ENCODE measurements at regions not wholly inside any gene's neighbourhood (a gene's known extent, or its start where the extent isn't known, plus 50 kb on each side); places are given as distances from the start of the nearest gene placed in this dataset.

- H3K27ac ChIP-seq (ENCODE audit: poor library complexity, severe bottlenecking): no peak overlapping the region
- ATAC-seq (ENCODE audit: low read depth) (no peak), DNase-seq (ENCODE audit: low spot score) (no peak)
- no peaks in the 10 kb centered on the region for H3K36me3 ChIP-seq (ENCODE audit: low read depth)
- H3K4me3 ChIP-seq (ENCODE audit: severe bottlenecking): no peak overlapping the region
- H3K27me3 ChIP-seq (ENCODE audit: insufficient read depth, poor library complexity, severe bottlenecking): no peaks in the 10 kb centered on the region
- no peaks in the 10 kb centered on the region for H3K9me3 ChIP-seq (ENCODE audit: severe bottlenecking)
- no peak for TF ChIP-seq CTCF (IDR thresholded peaks at IDR 0.05; ENCODE audit: poor library complexity, severe bottlenecking)
- no peaks in the 10 kb centered on the region for H3K4me1 ChIP-seq (ENCODE audit: insufficient read depth, poor library complexity, severe bottlenecking)
Measured at GRCh38 chr7:115722302-115722977, 308.1 kb downstream of the TFEC start.

- H3K9me3 ChIP-seq (ENCODE audit: severe bottlenecking): no peaks in the 10 kb centered on the region
- ATAC-seq (ENCODE audit: low read depth) (no peak), DNase-seq (ENCODE audit: low spot score) (no peak)
- no peaks in the 10 kb centered on the region for H3K4me1 ChIP-seq (ENCODE audit: insufficient read depth, poor library complexity, severe bottlenecking)
- no peak overlapping the region for H3K4me3 ChIP-seq (ENCODE audit: severe bottlenecking)
- no peaks in the 10 kb centered on the region for H3K36me3 ChIP-seq (ENCODE audit: low read depth)
- no peak for TF ChIP-seq CTCF (IDR thresholded peaks at IDR 0.05; ENCODE audit: poor library complexity, severe bottlenecking)
- H3K27ac ChIP-seq (ENCODE audit: poor library complexity, severe bottlenecking): no peak overlapping the region
- H3K27me3 ChIP-seq (ENCODE audit: insufficient read depth, poor library complexity, severe bottlenecking): no peaks in the 10 kb centered on the region
Measured at GRCh38 chr7:115721293-115722217, 309.0 kb downstream of the TFEC start.

- H3K27me3 ChIP-seq (ENCODE audit: insufficient read depth, poor library complexity, severe bottlenecking): peaks cover 2% of the 10 kb centered on the region
- H3K9me3 ChIP-seq (ENCODE audit: severe bottlenecking): no peaks in the 10 kb centered on the region
- H3K4me3 ChIP-seq (ENCODE audit: severe bottlenecking): no peak overlapping the region
- no peaks in the 10 kb centered on the region for H3K36me3 ChIP-seq (ENCODE audit: low read depth)
- H3K27ac ChIP-seq (ENCODE audit: poor library complexity, severe bottlenecking): no peak overlapping the region
- H3K4me1 ChIP-seq (ENCODE audit: insufficient read depth, poor library complexity, severe bottlenecking): no peaks in the 10 kb centered on the region
- no peak for TF ChIP-seq CTCF (IDR thresholded peaks at IDR 0.05; ENCODE audit: poor library complexity, severe bottlenecking)
- DNase-seq (ENCODE audit: low spot score) (no peak), ATAC-seq (ENCODE audit: low read depth) (no peak)
Measured at GRCh38 chr7:115719963-115720362, 310.6 kb downstream of the TFEC start.

GRCh38 chr7:115709664-115710063 is 320.9 kb downstream of the TFEC start:
- Histone ChIP-seq H3K27ac (ENCODE audit: poor library complexity, severe bottlenecking) (no peak overlapping the region), H3K9me3 (ENCODE audit: severe bottlenecking) (no peaks in the 10 kb centered on the region), H3K4me1 (ENCODE audit: insufficient read depth, poor library complexity, severe bottlenecking) (no peaks in the 10 kb centered on the region), H3K36me3 (ENCODE audit: low read depth) (no peaks in the 10 kb centered on the region), H3K27me3 (ENCODE audit: insufficient read depth, poor library complexity, severe bottlenecking) (no peaks in the 10 kb centered on the region), H3K4me3 (ENCODE audit: severe bottlenecking) (no peak overlapping the region)
- no peak for TF ChIP-seq CTCF (IDR thresholded peaks at IDR 0.05; ENCODE audit: poor library complexity, severe bottlenecking)
- no peak for ATAC-seq (ENCODE audit: low read depth)
- DNase-seq (ENCODE audit: low spot score): no peak

- TF ChIP-seq CTCF (IDR thresholded peaks at IDR 0.05; ENCODE audit: poor library complexity, severe bottlenecking): no peak
- no peak for DNase-seq (ENCODE audit: low spot score)
Measured at GRCh38 chr7:115708013-115708341, 322.6 kb downstream of the TFEC start.

More at GRCh38 chr7:115708013-115708341, 322.6 kb downstream of the TFEC start:
- Histone ChIP-seq H3K27ac (ENCODE audit: poor library complexity, severe bottlenecking) (no peak overlapping the region), H3K27me3 (ENCODE audit: insufficient read depth, poor library complexity, severe bottlenecking) (no peaks in the 10 kb centered on the region), H3K9me3 (ENCODE audit: severe bottlenecking) (no peaks in the 10 kb centered on the region), H3K36me3 (ENCODE audit: low read depth) (no peaks in the 10 kb centered on the region), H3K4me1 (ENCODE audit: insufficient read depth, poor library complexity, severe bottlenecking) (no peaks in the 10 kb centered on the region), H3K4me3 (ENCODE audit: severe bottlenecking) (no peak overlapping the region)
- no peak for ATAC-seq (ENCODE audit: low read depth)

Measured in RWPE2 (cell line).